Activated CD4-positive, alpha-beta T cell treated with anti-CD3 and anti-CD28 coated beads for 24 hours (primary cell): ENCODE measurements at regions not wholly inside any gene's neighbourhood (a gene's known extent, or its start where the extent isn't known, plus 50 kb on each side); places are given as distances from the start of the nearest gene placed in this dataset.
A peak's percentile ranks its signal among the peaks of the same experiment; 100 is the strongest.
"Not testable (repeated sequence)": the region's sequence is repeated elsewhere in the genome, so short reads cannot be mapped to it uniquely, and the experiment has no call there.

ENCODE experiments used
- DNase-seq, 2 donors: peaks; one replicate each; pipeline ENCODE4 v3.0.0-alpha.2; 2020; ENCODE audit warnings: low read depth in 2 of 2

DNA sequence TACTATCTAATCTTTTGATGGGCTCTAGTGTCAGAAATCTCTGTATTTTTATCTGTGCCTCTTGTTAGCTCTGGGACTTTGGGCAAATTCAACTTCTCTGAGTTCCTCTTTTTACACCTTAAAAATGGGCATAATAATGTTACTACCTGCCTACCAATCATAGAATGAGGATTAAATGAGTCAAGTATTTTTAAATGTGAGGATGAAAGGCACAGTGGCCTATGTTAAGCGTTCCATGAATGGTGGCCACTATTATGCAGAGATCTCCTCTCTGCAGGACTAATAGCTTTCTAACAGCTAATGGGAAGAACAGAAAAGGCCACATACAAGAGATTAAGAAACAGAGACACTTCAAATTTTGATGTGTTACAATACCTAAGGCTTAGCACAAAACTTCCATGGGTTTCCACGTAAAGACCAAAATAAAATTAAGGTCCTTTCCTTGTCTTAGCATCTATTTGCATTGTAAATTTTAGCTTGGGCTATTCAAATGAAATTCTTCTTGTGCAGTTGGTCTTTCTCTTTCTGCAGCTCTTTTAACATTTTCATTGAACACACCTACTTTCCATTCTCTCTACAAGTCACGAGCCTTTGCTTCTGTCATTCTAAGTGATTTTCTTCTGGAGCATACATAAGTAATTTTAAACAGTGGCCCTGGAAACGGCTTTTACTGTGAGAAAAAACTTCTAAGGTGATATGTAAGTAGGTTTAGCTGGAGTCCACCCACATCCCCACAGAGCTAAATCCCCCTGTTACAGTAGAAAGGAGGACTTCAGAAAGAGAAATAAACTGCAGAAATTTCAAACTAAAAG lies 117.9 kb upstream of the MED14 start:
- DNase-seq, result no peak

DNA sequence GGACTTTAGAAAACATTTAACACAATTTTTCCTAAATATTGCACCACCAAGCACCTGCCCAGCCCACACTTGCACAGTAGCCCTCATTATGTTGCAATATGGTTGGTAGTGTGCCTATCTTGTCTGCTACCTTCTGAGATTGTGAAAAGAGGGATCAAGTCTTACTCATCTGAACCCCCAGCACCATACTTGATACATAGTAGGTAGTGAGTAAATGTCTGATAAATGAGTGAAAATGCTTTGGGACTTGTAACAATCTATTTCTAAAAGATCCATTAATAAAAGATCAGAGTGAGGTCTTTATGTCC lies 118.4 kb upstream of the MED14 start:
- no peak for DNase-seq

DNA sequence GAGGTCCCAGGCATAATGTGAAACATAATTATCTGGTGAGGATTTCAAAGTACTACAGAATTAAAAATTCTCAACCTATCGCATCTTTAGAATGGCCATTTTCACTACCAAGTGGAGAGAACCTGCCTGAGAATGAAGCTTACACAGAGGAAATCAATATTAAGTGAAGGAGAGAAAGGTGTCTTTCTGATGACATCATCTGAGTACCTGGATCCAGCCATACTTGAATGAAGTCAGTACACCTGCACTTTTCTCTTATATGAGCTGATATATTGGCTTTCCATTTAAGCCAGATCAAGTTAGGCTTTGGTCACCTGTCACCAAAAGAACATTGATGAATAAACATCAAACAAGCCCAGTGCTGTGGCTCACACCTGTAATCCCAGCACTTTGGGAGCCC lies 118.9 kb upstream of the MED14 start:
- DNase-seq, result no peak

DNA sequence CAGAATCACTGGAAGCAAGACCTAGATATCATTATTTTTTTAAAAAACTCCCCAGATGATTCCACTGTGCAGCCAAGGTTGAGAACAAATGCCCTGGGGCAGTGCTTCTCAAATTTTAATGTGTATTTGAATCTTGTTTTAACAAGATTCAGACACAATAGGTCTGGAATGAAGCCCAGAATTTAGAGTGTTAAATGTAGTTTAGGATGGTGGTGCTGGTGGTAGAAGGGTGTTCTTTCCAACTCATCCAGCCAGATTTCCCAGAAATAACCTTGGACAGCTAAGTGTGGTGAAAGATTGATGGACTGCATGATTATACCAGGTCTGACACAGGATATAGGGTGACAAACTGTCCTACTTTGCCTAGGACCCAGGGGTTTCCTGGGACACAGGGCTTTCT lies 120.1 kb upstream of the MED14 start:
- DNase-seq, result no peak

DNA sequence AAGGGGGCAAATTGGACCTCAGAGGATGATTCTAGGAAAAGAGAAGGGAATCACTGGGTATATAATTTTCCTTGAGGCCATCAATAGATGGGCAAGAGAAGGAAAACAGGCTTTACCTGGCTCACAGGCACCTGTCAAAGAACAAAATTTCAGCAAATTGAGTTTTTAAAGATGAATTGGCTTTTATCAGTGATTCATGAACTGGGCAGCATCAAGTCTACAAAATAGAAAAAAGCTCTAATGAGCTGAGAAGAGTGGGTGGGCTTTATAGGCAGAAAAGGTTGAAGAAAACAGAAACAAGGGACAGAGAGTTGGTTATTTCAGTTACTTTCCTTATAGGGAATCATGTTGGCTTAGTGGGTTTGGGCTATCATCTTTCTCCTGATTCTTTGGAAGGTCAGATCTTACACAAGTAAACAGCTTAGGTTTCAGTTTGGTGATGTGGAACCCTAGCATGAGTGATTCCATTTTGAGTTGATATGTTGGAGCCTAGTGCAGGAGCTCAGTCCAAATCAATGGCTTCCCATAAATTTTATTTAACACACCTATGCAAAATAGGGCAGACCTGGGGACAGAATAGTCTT lies 120.7 kb upstream of the MED14 start:
- no peak for DNase-seq

DNA sequence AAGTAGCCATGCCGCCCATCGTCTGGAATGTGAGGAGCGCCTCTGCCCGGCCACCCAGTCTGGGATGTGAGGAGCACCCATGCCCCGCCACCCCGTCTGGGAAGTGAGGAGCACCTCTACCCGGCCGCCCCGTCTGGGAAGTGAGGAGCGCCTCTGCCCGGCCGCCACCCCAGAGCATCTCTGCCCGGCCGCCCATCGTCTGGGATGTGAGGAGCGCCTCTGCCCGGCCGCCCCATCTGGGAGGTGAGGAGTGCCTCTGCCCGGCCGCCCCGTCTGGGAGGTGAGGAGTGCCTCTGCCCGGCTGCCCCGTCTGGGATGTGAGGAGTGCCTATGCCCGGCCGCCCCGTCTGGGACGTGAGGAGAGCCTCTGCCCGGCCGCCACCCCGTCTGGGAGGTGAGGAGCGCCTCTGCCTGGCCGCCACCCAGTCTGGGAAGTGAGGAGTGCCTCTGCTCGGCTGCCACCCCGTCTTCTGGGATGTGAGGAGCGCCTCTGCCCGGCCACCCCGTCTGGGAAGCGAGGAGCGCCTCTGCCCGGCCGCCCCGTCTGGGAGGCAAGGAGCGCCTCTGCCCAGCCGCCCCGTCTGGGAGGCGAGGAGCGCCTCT lies 126.7 kb upstream of the MED14 start:
- DNase-seq, result not testable (repeated sequence)

DNA sequence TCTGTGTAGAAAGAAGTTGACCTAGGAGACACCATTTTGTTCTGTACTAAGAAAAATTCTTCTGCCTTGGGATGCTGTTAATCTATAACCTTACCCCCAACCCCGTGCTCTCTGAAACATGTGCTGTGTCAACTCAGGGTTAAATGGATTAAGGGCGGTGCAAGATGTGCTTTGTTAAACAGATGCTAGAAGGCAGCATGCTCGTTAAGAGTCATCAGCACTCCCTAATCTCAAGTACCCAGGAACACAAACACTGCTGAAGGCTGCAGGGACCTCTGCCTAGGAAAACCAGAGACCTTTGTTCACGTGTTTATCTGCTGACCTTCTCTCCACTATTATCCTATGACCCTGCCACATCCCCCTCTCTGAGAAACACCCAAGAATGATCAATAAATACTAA lies 127.9 kb upstream of the MED14 start:
- not testable (repeated sequence) for DNase-seq

DNA sequence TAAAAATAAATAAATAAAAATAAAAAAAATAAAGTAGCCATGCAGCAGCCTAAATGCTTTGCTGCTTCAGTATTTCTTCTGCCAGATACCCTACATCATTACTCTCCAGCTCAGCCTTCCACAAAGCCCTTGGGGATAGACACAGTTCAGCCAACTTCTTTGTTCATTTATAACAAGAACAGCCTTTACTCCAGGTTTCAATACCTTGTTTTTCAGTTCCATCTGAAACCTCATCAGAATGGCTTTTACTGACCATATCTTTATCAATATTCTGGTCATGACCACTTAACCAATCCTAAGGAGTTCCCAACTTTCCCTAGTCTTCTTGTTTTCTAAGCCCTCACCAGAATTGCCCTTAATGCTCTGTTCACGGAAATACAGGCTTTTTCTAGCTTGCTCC lies 128.3 kb upstream of the MED14 start:
- DNase-seq, result no peak

DNA sequence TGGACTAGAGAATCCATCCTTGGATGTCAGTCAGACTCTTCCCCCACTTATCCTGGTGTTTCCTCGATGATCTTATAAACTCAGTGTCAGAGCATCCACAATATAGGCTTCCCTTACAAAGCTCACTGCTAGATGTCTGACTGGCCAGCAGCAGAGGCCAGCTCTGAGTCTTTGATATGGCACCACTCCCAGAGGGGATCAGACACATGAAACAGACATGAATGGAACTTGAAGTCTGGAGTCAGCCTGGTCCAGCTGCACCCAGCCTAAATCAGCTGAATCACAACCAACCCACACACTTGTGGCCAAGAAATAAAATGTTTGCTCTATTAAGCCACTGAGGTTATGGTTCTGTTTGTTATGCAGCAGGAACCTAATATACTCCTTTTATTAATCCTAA lies 129.6 kb upstream of the MED14 start:
- DNase-seq, result no peak

DNA sequence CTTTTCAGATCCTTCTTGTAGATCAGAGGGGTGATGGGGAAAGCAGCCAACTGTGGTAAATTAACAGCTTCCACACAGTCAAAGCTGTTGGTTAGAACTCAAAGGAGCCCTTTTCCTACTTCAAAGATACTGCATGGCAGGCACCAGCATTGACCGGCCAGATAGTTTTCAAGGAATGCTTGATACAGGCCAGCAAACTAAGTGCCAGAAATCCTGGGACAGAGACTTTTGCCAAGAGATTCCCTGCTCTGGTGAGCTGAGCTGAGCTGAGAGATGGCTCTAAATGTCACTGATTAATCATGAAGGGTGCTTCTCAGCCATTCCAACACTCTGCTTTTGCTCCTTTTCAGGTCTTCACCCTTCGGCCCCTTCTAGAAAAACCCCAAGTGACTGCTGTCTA lies 131.6 kb upstream of the MED14 start:
- no peak for DNase-seq

DNA sequence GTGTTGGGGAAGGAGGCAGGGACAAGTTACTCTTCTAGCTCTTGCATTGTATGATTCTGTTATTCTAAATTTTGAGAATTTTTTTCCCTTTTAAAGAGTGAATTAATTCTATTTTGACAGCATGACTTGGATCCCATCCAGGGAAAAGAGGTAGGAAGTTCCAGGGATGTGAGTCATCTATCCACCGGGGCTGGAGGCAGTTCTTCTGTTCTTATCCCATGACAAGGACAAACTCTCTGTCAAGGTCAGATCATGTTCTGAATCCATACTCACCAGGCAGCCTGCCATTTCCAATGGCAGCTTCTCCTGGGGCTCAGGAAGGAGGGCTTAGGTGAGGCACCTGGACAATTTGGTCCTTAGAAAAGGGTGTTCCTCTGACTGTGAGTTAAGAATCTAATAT lies 132.0 kb upstream of the MED14 start:
- no peak for DNase-seq

DNA sequence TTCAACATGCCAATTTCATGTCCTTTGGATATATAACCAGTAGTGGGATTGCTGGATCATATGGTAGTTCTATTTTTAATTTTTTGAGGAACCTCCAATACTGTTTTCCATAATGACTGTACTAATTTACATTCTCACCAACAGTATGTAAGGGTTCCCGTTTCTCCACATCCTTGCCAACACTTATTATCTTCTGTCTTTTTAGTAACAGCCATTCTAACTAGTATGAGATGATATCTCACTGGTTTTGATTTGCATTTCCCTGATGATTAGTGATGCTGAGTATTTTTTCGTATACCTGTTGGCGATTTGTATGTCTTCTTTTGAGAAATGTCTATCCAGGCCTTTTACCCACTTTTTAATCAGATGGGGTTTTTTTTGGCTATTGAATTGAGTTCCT lies 133.5 kb upstream of the MED14 start:
- no peak for DNase-seq

DNA sequence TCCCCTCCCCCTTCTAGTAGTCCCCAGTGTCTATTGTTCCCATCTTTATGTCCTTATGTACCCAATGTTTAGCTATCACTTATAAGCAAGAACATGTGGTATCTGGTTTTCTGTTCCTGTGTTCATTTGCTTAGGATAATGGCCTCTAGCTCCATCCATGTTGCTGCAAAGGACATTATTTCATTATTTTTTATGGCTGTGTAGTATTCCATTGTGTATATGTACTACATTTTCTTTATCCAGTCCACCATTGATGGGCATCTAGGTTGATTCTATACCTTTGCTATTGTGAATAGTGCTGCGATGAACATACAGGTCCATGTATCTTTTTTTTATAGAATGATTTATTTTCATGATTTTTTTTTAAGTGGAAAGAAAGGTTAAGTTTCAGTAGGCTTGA lies 135.6 kb upstream of the MED14 start:
- not testable (repeated sequence) for DNase-seq

DNA sequence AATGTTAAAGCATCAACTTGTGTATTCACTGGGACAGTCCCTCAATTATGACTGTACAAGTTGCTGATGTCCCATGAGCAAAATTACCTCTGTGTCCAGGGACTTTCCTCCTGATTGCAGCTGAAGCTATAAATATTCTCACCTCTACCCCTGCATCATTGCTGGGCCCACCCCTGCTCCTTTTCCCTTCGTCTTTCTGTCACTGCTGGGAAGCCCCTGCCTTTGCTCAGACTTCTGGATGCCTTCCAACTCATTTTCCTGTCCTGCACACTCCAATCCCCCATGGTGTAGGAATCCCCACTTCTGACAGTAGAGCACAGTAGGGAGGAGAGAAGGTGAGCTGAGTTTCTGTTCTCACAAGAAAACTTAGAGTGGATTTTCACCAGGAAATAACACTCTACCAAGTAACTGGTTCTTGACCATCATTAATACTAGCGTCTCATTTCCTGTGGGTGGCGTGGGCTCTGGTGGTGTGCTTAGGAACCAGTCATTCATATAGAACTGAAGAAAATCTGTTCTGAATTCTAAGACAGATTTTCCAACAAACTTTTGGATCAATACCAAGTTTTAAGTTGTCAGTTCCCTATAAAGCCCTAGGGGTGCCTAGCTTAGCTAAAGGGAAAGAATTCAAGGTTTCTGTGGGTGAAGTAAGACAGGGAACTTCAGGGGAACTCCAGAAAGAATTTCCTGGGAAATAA lies 136.2 kb upstream of the MED14 start:
- peak in 1 of 2 donors; percentile 4 for DNase-seq

DNA sequence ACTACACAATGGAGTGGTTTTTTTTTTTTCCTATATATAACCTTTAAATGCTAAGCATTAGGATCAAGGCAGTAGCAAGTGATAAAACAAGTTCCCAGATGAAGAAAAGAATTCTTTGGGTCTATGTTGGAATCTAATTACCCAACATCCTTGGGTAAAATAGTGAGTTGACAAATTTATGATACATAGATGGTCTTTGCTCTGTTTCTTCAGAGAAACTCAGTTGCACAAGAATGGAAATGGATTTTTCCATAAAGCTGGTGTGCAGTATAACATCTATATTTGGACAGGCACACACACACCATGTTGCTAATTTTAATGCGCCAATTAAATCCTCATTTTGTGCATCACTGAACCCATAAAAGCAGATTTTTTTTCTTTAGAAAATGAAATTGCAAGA lies 137.0 kb upstream of the MED14 start:
- no peak for DNase-seq

DNA sequence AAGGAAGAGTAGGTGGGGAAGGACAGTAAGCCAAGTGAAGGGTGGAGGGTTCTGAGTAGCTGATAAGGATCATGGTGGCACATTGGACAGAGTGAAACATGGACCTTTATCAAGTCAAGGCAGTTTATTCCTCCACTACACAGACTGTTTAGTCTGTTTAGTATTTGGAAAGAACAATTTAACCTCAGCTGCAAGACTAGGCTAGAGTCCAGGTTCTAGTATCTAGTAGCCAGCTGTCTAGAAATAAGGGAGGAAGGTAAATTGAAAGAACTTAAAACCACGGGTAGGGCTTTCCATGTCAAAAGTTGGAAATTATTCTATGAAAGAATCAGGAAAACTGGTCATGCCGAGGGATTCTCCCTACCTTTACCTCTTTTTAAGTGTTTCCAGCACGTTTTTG lies 140.1 kb upstream of the MED14 start:
- DNase-seq, result no peak

DNA sequence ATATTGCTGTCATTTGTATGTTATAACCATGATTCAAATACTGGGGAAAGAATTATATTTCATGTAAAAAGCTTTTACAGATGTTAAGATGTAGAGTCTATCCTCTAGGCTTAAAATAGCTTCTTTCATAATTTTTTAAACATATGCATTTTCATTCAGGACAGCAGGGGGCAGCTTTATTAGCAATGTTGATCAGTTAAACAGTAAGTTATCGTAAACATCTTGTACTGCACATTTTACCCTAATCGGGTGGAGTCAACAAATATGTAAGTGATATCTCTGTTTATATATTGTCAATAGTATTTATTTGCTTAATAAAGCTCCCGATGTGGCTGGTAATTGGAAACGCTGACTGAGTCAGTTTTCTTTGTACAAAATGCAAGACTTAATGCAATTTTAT lies 142.5 kb upstream of the MED14 start:
- no peak for DNase-seq

DNA sequence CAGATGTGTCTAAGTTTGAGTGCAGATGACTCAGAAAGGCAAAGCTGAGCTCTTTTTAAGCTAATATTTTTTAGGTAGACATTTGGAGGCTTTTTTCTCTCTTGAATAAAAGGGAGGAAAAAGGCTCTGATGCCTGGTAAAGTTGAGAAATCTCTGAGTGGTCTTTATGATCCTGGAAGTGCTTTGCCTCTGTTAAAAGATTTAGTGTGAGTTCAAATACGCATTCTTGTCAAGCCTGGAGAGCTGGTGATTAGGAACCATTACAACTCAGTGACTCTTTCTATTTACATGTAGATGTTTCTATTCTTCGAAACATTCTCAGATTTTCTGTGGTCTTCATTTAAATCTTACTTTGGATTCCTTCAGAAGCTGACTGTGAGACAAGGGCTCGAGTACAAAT lies 143.4 kb upstream of the MED14 start:
- no peak for DNase-seq

DNA sequence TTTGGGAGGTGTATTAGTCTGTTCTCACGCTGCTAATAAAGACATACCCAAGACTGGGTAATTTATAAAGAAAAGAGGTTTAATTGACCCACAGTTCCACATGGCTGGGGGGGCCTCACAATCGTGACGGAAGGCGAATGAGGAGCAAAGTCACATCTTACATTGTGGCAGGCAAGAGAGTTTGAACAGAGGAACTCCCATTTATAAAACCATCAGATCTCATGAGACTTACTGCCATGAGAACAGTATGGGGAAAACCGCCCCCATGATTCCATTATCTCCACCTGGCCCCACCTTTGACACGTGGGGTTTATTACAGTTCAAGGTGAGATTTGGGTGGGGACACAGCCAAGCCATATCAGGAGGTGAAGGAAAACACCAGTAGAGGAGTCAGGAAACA lies 143.8 kb upstream of the MED14 start:
- not testable (repeated sequence) for DNase-seq

DNA sequence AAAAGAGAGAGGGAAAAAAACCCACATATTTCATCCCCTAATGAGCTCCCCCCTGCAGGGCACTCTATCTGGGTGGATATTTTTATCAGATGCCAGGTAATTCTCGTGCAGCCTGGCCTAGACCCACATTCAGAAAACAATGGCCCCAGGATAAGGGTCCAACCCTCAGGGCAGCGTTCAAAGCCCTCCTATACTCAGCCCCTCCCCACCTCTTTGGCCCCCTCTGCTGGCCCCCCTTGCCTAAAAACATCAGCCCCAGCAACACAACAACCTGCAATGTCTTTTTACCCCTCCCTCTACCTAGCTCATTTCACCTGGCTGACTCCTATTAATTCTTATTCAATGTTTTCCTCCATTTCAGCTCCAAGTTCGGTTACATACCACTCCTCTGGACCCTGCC lies 145.4 kb upstream of the MED14 start:
- no peak for DNase-seq

DNA sequence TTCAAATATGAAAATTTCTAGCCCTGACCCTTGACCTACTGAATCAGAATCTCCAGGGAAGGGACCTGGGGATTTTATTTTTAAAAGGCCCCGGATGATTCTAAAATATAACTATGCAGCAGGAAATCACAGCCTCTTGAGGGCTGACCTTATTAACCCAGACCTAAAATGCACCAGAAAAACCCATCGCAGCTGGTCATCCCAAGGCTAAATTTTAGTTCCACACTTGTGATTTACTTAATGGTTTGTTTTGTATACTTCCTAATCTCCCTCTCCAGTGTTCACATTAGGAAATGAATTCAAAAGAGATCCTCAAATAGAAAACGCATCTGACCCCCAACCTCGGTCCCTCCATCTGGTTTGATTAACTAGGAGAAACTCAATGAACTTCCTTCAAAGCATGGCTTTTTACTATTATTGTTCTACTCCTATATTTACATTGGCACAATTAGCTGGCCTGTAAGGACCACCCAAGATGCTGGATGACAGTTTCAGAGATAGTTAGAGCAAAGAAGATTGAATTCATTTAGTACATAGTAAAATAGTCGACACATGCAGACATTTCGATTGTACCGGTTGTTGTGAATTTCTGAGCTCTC lies 147.8 kb upstream of the MED14 start:
- DNase-seq, result no peak

DNA sequence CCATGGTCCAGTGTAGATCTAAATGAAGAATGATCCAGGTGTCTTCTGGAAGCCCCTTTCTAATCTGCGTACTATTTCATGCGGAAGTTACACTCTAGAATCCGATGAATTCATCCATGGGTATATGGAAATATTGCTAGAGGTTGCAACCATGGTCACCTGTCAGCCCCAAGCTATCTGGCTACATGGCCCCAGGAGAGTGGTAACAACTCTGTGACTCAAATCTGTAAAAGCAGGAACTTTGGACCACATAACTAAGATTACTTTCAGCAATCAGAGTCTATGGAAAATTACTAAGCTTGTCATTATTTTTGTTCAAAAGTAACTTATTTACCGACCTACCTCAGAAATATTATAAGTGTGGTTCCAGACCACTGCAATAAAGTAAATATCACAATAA lies 150.6 kb upstream of the MED14 start:
- DNase-seq, result no peak

DNA sequence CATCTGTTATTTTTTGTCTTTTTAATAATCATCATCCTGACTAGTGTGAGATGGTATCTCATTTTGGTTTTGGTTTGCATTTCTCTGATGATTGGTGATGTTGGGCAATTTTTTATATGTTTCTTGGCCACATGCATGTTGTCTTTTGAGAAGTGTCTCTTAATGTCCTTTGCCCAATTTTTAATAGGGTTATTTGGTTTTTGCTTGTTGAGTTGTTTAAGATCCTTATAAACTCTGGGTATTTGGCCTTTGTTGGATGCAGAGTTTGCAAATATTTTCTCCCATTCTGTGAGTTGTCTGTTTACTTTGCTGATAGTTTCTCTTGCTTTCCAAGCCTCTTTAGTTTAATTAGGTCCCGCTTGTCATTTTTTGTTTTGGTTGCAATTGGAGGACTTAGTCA lies 152.1 kb upstream of the MED14 start:
- DNase-seq, result no peak
